Lower lobe of right lung (tissue), 2 donors: ENCODE measurements at regions not wholly inside any gene's neighbourhood (a gene's known extent, or its start where the extent isn't known, plus 50 kb on each side); places are given as distances from the start of the nearest gene placed in this dataset.

Experiments
- ATAC-seq, 2 donors: fragments of 200-7000 bp; cut with Tn5 transposase; one replicate each; pipeline ENCODE4 v1.9.1; 2020 to 2022; ENCODE audit warnings: mild to moderate bottlenecking in 2 of 2, moderate library complexity in 2 of 2
- DNase-seq: peaks from one replicate; pipeline ENCODE4 v3.0.0-alpha.2; 2020
- H3K27ac ChIP-seq: fragments of 200-600 bp; one replicate; pipeline ENCODE4 v1.8.0; 2022
- H3K27me3 ChIP-seq: fragments of 200-600 bp; one replicate; pipeline ENCODE4 v1.8.0; 2022; ENCODE audit warnings: low read depth
- H3K36me3 ChIP-seq: fragments of 200-600 bp; one replicate; pipeline ENCODE4 v1.8.0; 2022; ENCODE audit warnings: mild to moderate bottlenecking
- H3K4me1 ChIP-seq: fragments of 200-600 bp; one replicate; pipeline ENCODE4 v1.8.0; 2022
- H3K4me3 ChIP-seq: fragments of 200-600 bp; one replicate; pipeline ENCODE4 v1.8.0; 2022; ENCODE audit warnings: mild to moderate bottlenecking
- H3K9me3 ChIP-seq: fragments of 200-600 bp; one replicate; pipeline ENCODE4 v1.8.0; 2022
- CTCF ChIP-seq: fragments of 200-600 bp; IDR thresholded peaks from one replicate; pipeline ENCODE4 v1.8.0; 2022; ENCODE audit warnings: antibody characterized with exemption, mild to moderate bottlenecking
- intact Hi-C: fragments of 100-400 bp; cut with DNase I; formaldehyde crosslinking; loops from one replicate; pipeline ENCODE4 v1.11.0; 2022
- donor health status: DM: no; HTN: yes; CAD: no; lungs with severe emphysema.

- DNase-seq, result no peak
- Histone ChIP-seq H3K27ac (no peak overlapping the region), H3K9me3 (no peaks in the 10 kb centered on the region), H3K4me3 (no peak overlapping the region), H3K4me1 (peaks cover 11% of the 10 kb centered on the region), H3K36me3 (no peaks in the 10 kb centered on the region), H3K27me3 (no peaks in the 10 kb centered on the region)
- ATAC-seq, result peak in 1 of 2 donors; percentile 22
- intact Hi-C loops, result no loop called here
- TF ChIP-seq CTCF, result no peak
Measured at GRCh38 chr2:195600778-195601177, 56.2 kb upstream of the SLC39A10 start.

- no peak for TF ChIP-seq CTCF
- no peaks in the 10 kb centered on the region for H3K27me3 ChIP-seq
- intact Hi-C loops, result no loop called here
- peaks cover 19% of the 10 kb centered on the region for H3K4me1 ChIP-seq
- no peak overlapping the region for H3K27ac ChIP-seq
- no peak overlapping the region for H3K4me3 ChIP-seq
- DNase-seq, result no peak
- no peaks in the 10 kb centered on the region for H3K36me3 ChIP-seq
- H3K9me3 ChIP-seq, result no peaks in the 10 kb centered on the region
- ATAC-seq, result no peak
Measured at GRCh38 chr2:195596840-195597239, 60.2 kb upstream of the SLC39A10 start.

GRCh38 chr2:195595825-195596224 is 61.2 kb upstream of the SLC39A10 start:
- no peak overlapping the region for H3K4me3 ChIP-seq
- DNase-seq (no peak), ATAC-seq (peak in 1 of 2 donors; percentile 39)
- intact Hi-C loops, result no loop called here
- no peak overlapping the region for H3K27ac ChIP-seq
- H3K36me3 ChIP-seq, result no peaks in the 10 kb centered on the region
- TF ChIP-seq CTCF, result no peak
- H3K4me1 ChIP-seq, result peaks cover 15% of the 10 kb centered on the region
- H3K27me3 ChIP-seq, result no peaks in the 10 kb centered on the region
- H3K9me3 ChIP-seq, result no peaks in the 10 kb centered on the region

- no peak for TF ChIP-seq CTCF
- Histone ChIP-seq H3K4me1 (peaks cover 19% of the 10 kb centered on the region), H3K4me3 (no peak overlapping the region), H3K9me3 (no peaks in the 10 kb centered on the region), H3K36me3 (no peaks in the 10 kb centered on the region), H3K27ac (no peak overlapping the region), H3K27me3 (no peaks in the 10 kb centered on the region)
- no peak for DNase-seq
- no peak for ATAC-seq
- intact Hi-C loops, result no loop called here
Measured at GRCh38 chr2:195594919-195595694, 61.9 kb upstream of the SLC39A10 start.

GRCh38 chr2:195594248-195594647 is 62.8 kb upstream of the SLC39A10 start:
- H3K27ac ChIP-seq, result no peak overlapping the region
- TF ChIP-seq CTCF, result no peak
- ATAC-seq (no peak), DNase-seq (no peak)
- intact Hi-C loops, result no loop called here
- no peaks in the 10 kb centered on the region for H3K27me3 ChIP-seq
- H3K4me1 ChIP-seq, result peaks cover 19% of the 10 kb centered on the region
- H3K36me3 ChIP-seq, result no peaks in the 10 kb centered on the region
- no peaks in the 10 kb centered on the region for H3K9me3 ChIP-seq
- H3K4me3 ChIP-seq, result no peak overlapping the region
